Activated CD8-positive, alpha-beta T cell treated with anti-CD3 and anti-CD28 coated beads, Interleukin-2, amount 10 ng/mL, durations not matched to agents 7 days and 5 days (primary cell): ENCODE measurements at regions not wholly inside any gene's neighbourhood (a gene's known extent, or its start where the extent isn't known, plus 50 kb on each side); places are given as distances from the start of the nearest gene placed in this dataset.

Source experiments
- ATAC-seq: fragments of 150-1000 bp; cut with Tn5 transposase; one replicate; pipeline ENCODE4 v1.10.0; 2021; ENCODE audit warnings: moderate library complexity
- CTCF ChIA-PET: fragments of 350-600 bp; sonication (Branson Sonifier 250); formaldehyde crosslinking; loops from one replicate; lab custom pipeline; 2021; ENCODE audit warnings: antibody characterized with exemption; lab: Charles Lee
- POLR2A ChIA-PET: fragments of 350-600 bp; sonication (Branson Sonifier 250); formaldehyde crosslinking; loops from one replicate; lab custom pipeline; 2021; ENCODE audit warnings: antibody characterized with exemption; lab: Charles Lee
- DNase-seq: peaks from one replicate; pipeline ENCODE4 v3.0.0-alpha.2; 2020
- H3K27ac Mint-ChIP-seq: one replicate; pipeline ENCODE4 v1.8.0; 2021; ENCODE audit warnings: mild to moderate bottlenecking, mixed read lengths
- H3K27me3 Mint-ChIP-seq: one replicate; pipeline ENCODE4 v1.8.0; 2021; ENCODE audit warnings: low read depth, mixed read lengths
- H3K36me3 Mint-ChIP-seq: one replicate; pipeline ENCODE4 v1.8.0; 2021; ENCODE audit warnings: low read depth, mixed read lengths
- H3K4me1 Mint-ChIP-seq: one replicate; pipeline ENCODE4 v1.8.0; 2021; ENCODE audit warnings: low read depth, mixed read lengths
- H3K4me3 Mint-ChIP-seq: one replicate; pipeline ENCODE4 v1.8.0; 2021; ENCODE audit warnings: mild to moderate bottlenecking, mixed read lengths
- H3K9me3 Mint-ChIP-seq: one replicate; pipeline ENCODE4 v1.8.0; 2022; ENCODE audit warnings: mixed read lengths; ENCODE audit not compliant: insufficient read depth

DNA sequence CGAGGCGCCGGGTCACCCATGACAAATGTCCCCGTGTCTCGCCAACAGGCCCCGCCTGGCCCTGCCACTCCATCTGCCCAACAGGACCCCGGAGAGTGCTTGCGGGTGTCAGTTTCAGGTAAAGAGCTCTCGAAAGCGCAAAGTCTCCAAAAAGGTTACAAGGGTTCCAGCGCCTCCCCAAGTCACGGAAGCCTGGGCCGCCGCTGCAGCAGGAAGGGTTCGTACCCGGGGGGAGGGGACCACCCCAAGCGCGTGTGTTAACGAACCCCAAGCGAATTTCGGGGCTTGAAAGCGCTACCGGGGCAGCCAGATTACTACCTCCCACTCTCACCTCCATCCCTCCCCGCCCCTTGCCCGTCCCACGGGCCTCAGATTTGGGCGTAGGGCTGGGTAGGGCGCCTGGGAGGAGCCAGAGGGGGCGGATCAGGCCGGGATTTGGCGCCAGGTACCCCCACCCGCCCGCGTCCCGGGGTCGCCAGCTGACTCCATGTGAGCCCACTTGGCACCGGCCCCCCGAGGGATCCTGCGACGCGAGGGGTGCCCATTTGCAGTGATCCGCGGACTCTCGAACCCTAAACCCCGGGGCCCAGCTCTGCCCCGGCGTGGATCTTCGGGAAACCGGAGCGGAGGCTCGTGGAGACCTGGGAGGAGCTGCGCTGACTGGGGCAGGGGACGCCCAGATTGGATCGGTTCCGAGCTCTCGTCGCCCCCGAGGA, 85.9 kb downstream of the NR2F2 start:
- H3K4me3 Mint-ChIP-seq = no peak overlapping the region
- no peaks in the 10 kb centered on the region for H3K36me3 Mint-ChIP-seq
- H3K27ac Mint-ChIP-seq = no peak overlapping the region
- H3K4me1 Mint-ChIP-seq = no peaks in the 10 kb centered on the region
- H3K27me3 Mint-ChIP-seq = peaks cover 61% of the 10 kb centered on the region
- POLR2A ChIA-PET = no interaction called here
- DNase-seq (no peak), ATAC-seq (no peak)
- no peaks in the 10 kb centered on the region for H3K9me3 Mint-ChIP-seq
- CTCF ChIA-PET = interaction anchor here (1.5 kb wide), 1 partner anchor 89 kb away, joined by 6 read pairs; no protein-coding TSS in a partner anchor

GRCh38 chr15:96416934-96417759, 86.6 kb downstream of the NR2F2 start:
- ATAC-seq (no peak), DNase-seq (no peak)
- ChIA-PET CTCF (interaction anchor here (1.5 kb wide), 1 partner anchor 90 kb away, joined by 6 read pairs; no protein-coding TSS in a partner anchor), POLR2A (no interaction called here)
- Mint-ChIP-seq H3K27ac (no peak overlapping the region), H3K9me3 (no peaks in the 10 kb centered on the region), H3K36me3 (no peaks in the 10 kb centered on the region), H3K4me1 (no peaks in the 10 kb centered on the region), H3K4me3 (no peak overlapping the region), H3K27me3 (peaks cover 54% of the 10 kb centered on the region)

- Mint-ChIP-seq H3K36me3 (no peaks in the 10 kb centered on the region), H3K27me3 (peaks cover 51% of the 10 kb centered on the region), H3K27ac (no peak overlapping the region), H3K9me3 (no peaks in the 10 kb centered on the region), H3K4me3 (no peak overlapping the region), H3K4me1 (no peaks in the 10 kb centered on the region)
- ChIA-PET CTCF (interaction anchor here (1.5 kb wide), 1 partner anchor 91 kb away, joined by 6 read pairs; no protein-coding TSS in a partner anchor), POLR2A (no interaction called here)
- ATAC-seq = no peak
- no peak for DNase-seq
These were observed 87.2 kb downstream of the NR2F2 start for GRCh38 chr15:96417760-96418130.

DNA sequence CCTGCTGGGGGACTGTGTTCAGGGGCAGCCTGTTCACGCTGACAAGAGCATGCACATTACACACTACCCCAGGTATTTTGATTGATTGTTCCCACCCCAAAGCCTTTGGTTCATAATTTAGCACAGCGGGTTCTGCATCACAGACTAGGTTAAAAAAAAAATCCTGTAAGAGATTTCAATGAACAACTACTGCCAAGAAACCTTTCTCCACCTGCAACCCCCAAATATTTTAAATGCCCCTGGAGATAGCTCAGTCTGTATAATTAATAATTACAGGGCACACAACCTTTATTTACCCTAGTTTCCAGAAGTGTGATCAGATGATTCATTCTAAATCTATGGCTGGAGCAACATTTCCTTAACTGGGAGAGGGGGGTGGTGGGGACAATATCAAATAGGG, 87.6 kb downstream of the NR2F2 start:
- H3K4me1 Mint-ChIP-seq = no peaks in the 10 kb centered on the region
- H3K4me3 Mint-ChIP-seq = no peak overlapping the region
- H3K27ac Mint-ChIP-seq = no peak overlapping the region
- peaks cover 50% of the 10 kb centered on the region for H3K27me3 Mint-ChIP-seq
- no peak for DNase-seq
- no peaks in the 10 kb centered on the region for H3K9me3 Mint-ChIP-seq
- no peaks in the 10 kb centered on the region for H3K36me3 Mint-ChIP-seq
- ATAC-seq = no peak
- ChIA-PET POLR2A (no interaction called here), CTCF (no interaction called here)

DNA sequence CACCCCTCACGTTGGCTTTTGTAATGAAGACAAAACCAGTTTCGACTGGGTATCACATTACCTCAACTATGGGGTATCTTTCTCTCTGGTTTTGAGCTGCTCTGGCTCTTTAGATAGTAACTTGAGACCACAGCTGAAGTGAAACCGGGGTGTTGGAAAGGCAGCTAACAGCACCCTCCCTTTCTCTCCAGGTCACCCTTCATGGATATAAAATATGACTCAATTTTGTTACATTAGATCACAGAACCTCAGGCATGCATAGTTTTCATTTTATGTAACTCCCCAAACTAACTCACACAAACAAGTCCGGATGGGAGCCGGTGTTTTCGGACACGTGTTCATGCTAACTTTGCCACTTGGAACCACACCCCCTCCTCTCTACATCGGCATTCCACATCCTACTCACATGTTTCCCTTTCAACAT, 90.7 kb downstream of the NR2F2 start:
- POLR2A ChIA-PET = no interaction called here
- H3K36me3 Mint-ChIP-seq = no peaks in the 10 kb centered on the region
- CTCF ChIA-PET = no interaction called here
- no peak overlapping the region for H3K4me3 Mint-ChIP-seq
- no peaks in the 10 kb centered on the region for H3K9me3 Mint-ChIP-seq
- DNase-seq = no peak
- peaks cover 24% of the 10 kb centered on the region for H3K27me3 Mint-ChIP-seq
- no peaks in the 10 kb centered on the region for H3K4me1 Mint-ChIP-seq
- H3K27ac Mint-ChIP-seq = no peak overlapping the region
- ATAC-seq = no peak

DNA sequence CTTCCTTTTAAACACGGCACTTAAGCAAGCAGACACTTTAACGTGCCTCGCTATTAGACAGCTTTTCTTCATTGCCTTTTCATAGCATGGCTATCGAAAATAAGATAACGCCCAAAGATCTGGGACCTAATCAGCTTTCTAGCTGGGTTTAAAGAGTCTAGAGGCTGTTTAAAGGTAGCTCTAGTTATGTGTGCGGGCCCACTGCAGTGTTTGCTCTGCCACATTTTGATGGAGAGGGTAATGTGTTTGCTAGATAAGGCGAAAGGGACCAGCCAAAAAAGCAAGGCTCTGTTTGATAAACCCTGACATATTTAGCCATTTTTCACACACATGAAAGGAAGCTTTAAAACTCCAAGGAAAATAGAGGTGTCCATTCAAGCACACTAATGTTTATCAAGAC, 91.6 kb downstream of the NR2F2 start:
- Mint-ChIP-seq H3K4me1 (no peaks in the 10 kb centered on the region), H3K4me3 (no peak overlapping the region), H3K27me3 (peaks cover 20% of the 10 kb centered on the region), H3K36me3 (no peaks in the 10 kb centered on the region), H3K9me3 (no peaks in the 10 kb centered on the region), H3K27ac (no peak overlapping the region)
- ATAC-seq (no peak), DNase-seq (no peak)
- CTCF ChIA-PET = no interaction called here
- POLR2A ChIA-PET = no interaction called here

DNA sequence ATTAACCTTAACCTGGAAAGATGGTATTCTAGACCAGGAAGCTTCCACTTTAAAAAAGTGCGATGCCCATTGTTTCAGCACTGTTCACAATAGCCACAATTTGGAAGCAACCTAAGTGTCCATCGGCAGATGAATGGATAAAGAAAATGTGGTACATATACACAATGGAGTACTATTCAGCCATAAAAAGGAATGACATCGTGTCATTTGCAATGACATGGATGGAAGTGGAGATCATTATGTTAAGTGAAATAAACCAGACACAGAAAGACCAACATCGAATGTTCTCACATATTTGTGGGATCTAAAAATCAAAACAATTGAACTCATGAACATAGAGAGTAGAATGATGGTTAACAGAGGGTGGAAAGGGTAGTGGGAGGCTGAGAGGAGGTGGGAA, 94.2 kb downstream of the NR2F2 start:
- no peak for ATAC-seq
- Mint-ChIP-seq H3K27me3 (no peaks in the 10 kb centered on the region), H3K4me1 (no peaks in the 10 kb centered on the region), H3K36me3 (no peaks in the 10 kb centered on the region), H3K4me3 (no peak overlapping the region), H3K27ac (no peak overlapping the region), H3K9me3 (no peaks in the 10 kb centered on the region)
- ChIA-PET POLR2A (no interaction called here), CTCF (no interaction called here)
- DNase-seq = no peak

- Mint-ChIP-seq H3K9me3 (no peaks in the 10 kb centered on the region), H3K4me1 (no peaks in the 10 kb centered on the region), H3K27me3 (no peaks in the 10 kb centered on the region), H3K4me3 (no peak overlapping the region), H3K36me3 (no peaks in the 10 kb centered on the region), H3K27ac (no peak overlapping the region)
- ATAC-seq (no peak), DNase-seq (no peak)
- ChIA-PET POLR2A (no interaction called here), CTCF (no interaction called here)
These were observed 98.2 kb downstream of the NR2F2 start for GRCh38 chr15:96428742-96429141.

DNA sequence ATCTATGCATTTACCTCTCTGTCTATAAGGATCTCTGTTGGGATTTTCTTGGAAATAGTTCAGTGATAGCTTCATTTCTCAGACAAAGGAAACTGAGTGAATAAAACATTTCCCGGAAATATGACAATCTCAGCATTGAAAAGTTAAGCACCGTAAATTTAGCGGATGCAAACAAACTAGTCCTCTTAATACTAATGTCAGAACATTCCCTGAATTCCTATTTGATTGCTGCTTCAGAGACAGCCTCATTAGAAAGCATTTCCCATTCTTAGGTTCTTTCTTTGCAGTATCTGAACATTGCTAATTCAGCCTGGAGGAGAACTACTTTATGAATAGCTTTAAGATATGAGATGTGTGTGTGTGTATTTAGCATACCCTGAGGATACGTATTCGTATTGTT, 101.3 kb downstream of the NR2F2 start:
- CTCF ChIA-PET = no interaction called here
- H3K27me3 Mint-ChIP-seq = no peaks in the 10 kb centered on the region
- H3K27ac Mint-ChIP-seq = no peak overlapping the region
- POLR2A ChIA-PET = no interaction called here
- no peaks in the 10 kb centered on the region for H3K36me3 Mint-ChIP-seq
- H3K9me3 Mint-ChIP-seq = no peaks in the 10 kb centered on the region
- ATAC-seq = no peak
- no peak overlapping the region for H3K4me3 Mint-ChIP-seq
- H3K4me1 Mint-ChIP-seq = no peaks in the 10 kb centered on the region
- no peak for DNase-seq

DNA sequence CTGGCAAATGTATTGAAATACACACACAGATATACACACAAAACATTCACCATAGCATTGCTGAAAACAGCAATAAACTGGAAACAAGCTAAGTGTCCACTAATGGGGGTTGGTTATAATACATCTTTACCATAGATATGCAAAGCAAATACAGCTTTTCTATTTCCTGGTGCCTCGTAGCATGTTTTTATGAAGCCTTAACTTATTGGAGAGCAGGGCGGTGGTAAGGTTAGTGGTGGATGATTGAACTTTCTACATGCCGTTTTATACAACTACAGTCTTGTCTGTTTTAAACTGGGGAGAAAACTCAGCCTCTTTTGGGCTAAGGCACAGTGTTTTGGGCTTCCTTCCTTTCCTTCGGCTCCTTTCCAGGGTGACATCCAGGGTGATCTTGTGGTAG, 104.5 kb downstream of the NR2F2 start:
- Mint-ChIP-seq H3K9me3 (no peaks in the 10 kb centered on the region), H3K27ac (no peak overlapping the region), H3K4me1 (no peaks in the 10 kb centered on the region), H3K36me3 (no peaks in the 10 kb centered on the region), H3K27me3 (no peaks in the 10 kb centered on the region), H3K4me3 (no peak overlapping the region)
- ATAC-seq (no peak), DNase-seq (no peak)
- ChIA-PET POLR2A (no interaction called here), CTCF (no interaction called here)

GRCh38 chr15:96435841-96436240, 105.3 kb downstream of the NR2F2 start:
- POLR2A ChIA-PET = no interaction called here
- CTCF ChIA-PET = no interaction called here
- DNase-seq = no peak

DNA sequence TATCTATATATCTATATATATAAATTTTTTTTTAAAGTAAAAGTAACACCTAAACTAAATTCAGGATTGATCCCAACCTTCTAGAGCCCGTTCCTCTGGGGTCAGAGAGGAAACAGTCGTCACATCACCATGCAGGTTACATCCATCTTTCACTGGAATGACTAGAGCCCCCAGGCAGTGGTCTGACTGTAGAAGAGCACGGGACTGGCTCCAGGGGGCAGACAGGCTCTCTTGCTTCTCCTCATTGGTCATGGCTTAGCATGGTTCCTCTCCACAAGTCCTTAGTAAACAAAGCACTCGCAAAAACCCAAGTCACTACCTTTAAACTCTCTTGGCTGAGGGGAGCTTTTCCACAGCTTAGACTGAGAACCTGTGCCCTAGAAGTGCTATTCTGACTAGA, 110.5 kb downstream of the NR2F2 start:
- Mint-ChIP-seq H3K27ac (no peak overlapping the region), H3K9me3 (no peaks in the 10 kb centered on the region), H3K36me3 (no peaks in the 10 kb centered on the region), H3K4me1 (no peaks in the 10 kb centered on the region), H3K4me3 (no peak overlapping the region), H3K27me3 (no peaks in the 10 kb centered on the region)
- POLR2A ChIA-PET = no interaction called here
- ATAC-seq (no peak), DNase-seq (no peak)
- CTCF ChIA-PET = no interaction called here

More at GRCh38 chr15:96435841-96436240, 105.3 kb downstream of the NR2F2 start:
- Mint-ChIP-seq H3K27me3 (no peaks in the 10 kb centered on the region), H3K27ac (no peak overlapping the region), H3K4me3 (no peak overlapping the region), H3K9me3 (no peaks in the 10 kb centered on the region), H3K36me3 (no peaks in the 10 kb centered on the region), H3K4me1 (no peaks in the 10 kb centered on the region)
- no peak for ATAC-seq
